GM20000 (cell line): ENCODE measurements at regions not wholly inside any gene's neighbourhood (a gene's known extent, or its start where the extent isn't known, plus 50 kb on each side); places are given as distances from the start of the nearest gene placed in this dataset.

Source experiments
- DNase-seq: peaks from one replicate; pipeline ENCODE4 v3.0.0; 2012; ENCODE audit warnings: low spot score
- CTCF ChIP-seq: IDR thresholded peaks from 2 replicates; pipeline ENCODE4 v1.5.1; 2012; ENCODE audit warnings: mild to moderate bottlenecking, control low read depth; ENCODE audit errors: extremely low read depth, missing control alignments

- TF ChIP-seq CTCF, result no peak
- DNase-seq, result no peak
These were observed 136.0 kb upstream of the ZNF91 start for GRCh38 chr19:23531231-23531790.

- no peak for DNase-seq
- TF ChIP-seq CTCF, result no peak
These were observed 133.1 kb upstream of the ZNF91 start for GRCh38 chr19:23528376-23528775.

- TF ChIP-seq CTCF, result no peak
- peak; percentile 30 for DNase-seq
These were observed 132.5 kb upstream of the ZNF91 start for GRCh38 chr19:23527797-23528196.

- no peak for TF ChIP-seq CTCF
- DNase-seq, result no peak
These were observed 131.0 kb upstream of the ZNF91 start for GRCh38 chr19:23526302-23526701.

- no peak for TF ChIP-seq CTCF
- no peak for DNase-seq
These were observed 130.1 kb upstream of the ZNF91 start for GRCh38 chr19:23525276-23525852.

GRCh38 chr19:23523863-23524262 is 128.6 kb upstream of the ZNF91 start:
- no peak for DNase-seq
- no peak for TF ChIP-seq CTCF

- TF ChIP-seq CTCF, result no peak
- no peak for DNase-seq
These were observed 127.2 kb upstream of the ZNF91 start for GRCh38 chr19:23522431-23522830.
